PC-3 (cell line): ENCODE measurements at regions not wholly inside any gene's neighbourhood (a gene's known extent, or its start where the extent isn't known, plus 50 kb on each side); places are given as distances from the start of the nearest gene placed in this dataset.
"Not testable (repeated sequence)": the region's sequence is repeated elsewhere in the genome, so short reads cannot be mapped to it uniquely, and the experiment has no call there.

Experiments used
- ATAC-seq: fragments of 200-7000 bp; cut with Tn5 transposase; 2 replicates; pipeline ENCODE4 v1.9.1; 2020; ENCODE audit warnings: mild to moderate bottlenecking, moderate library complexity
- BruUV-seq: library from RNA; stranded (reverse); fragments of 400-500 nt; replicated peaks from 2 replicates; lab custom pipeline; 2021; lab: Mats Ljungman, UMichigan
- CTCF ChIA-PET: fragments of 300-600 bp; sonication (Branson Sonifier 250); formaldehyde crosslinking; loops from one replicate; lab custom pipeline; 2022; ENCODE audit warnings: antibody characterized with exemption; lab: Charles Lee
- POLR2A ChIA-PET: fragments of 300-600 bp; sonication (Branson Sonifier 250); formaldehyde crosslinking; loops from one replicate; lab custom pipeline; 2022; ENCODE audit warnings: antibody characterized with exemption; ENCODE audit not compliant: unreplicated experiment; lab: Charles Lee
- DNase-seq: peaks from one replicate; pipeline ENCODE4 v3.0.0-alpha.2; 2015
- H2AFZ ChIP-seq: fragments of 300-600 bp; sonication (generic); 2 replicates; pipeline ENCODE4 v1.6.0; 2016; ENCODE audit warnings: antibody characterized with exemption, low read length
- H3F3A ChIP-seq: fragments of 300-600 bp; sonication (generic); one replicate; pipeline ENCODE4 v1.6.0; 2017; ENCODE audit warnings: antibody characterized with exemption, low read length, control low read depth, mild to moderate bottlenecking; ENCODE audit not compliant: unreplicated experiment
- H3K27ac ChIP-seq: fragments of 300-600 bp; sonication (generic); 2 replicates; pipeline ENCODE4 v1.5.1; 2016; ENCODE audit warnings: mild to moderate bottlenecking, low read length
- H3K27me3 ChIP-seq: fragments of 300-600 bp; sonication (generic); 2 replicates; pipeline ENCODE4 v1.6.1; 2016; ENCODE audit warnings: low read length, mixed read lengths
- H3K36me3 ChIP-seq: fragments of 300-600 bp; sonication (generic); 2 replicates; pipeline ENCODE4 v1.6.1; 2016; ENCODE audit warnings: low read depth, mixed run types, low read length, mixed read lengths
- H3K4me1 ChIP-seq: fragments of 300-600 bp; sonication (generic); 2 replicates; pipeline ENCODE4 v1.5.1; 2016; ENCODE audit warnings: low read length; ENCODE audit not compliant: insufficient read depth
- H3K4me2 ChIP-seq: fragments of 300-600 bp; sonication (generic); 2 replicates; pipeline ENCODE4 v1.6.0; 2016; ENCODE audit warnings: low read length
- H3K4me3 ChIP-seq: fragments of 300-600 bp; sonication (generic); 2 replicates; pipeline ENCODE4 v1.5.1; 2016; ENCODE audit warnings: mild to moderate bottlenecking, low read length, mixed read lengths
- H3K79me2 ChIP-seq: fragments of 300-600 bp; sonication (generic); 2 replicates; pipeline ENCODE4 v1.6.1; 2017; ENCODE audit warnings: low read length, mixed read lengths
- H3K9ac ChIP-seq: fragments of 300-600 bp; sonication (generic); 2 replicates; pipeline ENCODE4 v1.6.0; 2016; ENCODE audit warnings: mild to moderate bottlenecking, low read length
- H3K9me2 ChIP-seq: fragments of 300-600 bp; sonication (generic); replicated peaks from 2 replicates; pipeline ENCODE4 v1.6.1; 2016; ENCODE audit warnings: mixed run types, low read length, mixed read lengths
- H3K9me3 ChIP-seq: fragments of 300-600 bp; sonication (generic); 2 replicates; pipeline ENCODE4 v1.6.1; 2016; ENCODE audit warnings: low read length, mixed read lengths
- H4K20me1 ChIP-seq: fragments of 300-600 bp; sonication (generic); 2 replicates; pipeline ENCODE4 v1.6.1; 2016; ENCODE audit warnings: low read length, mixed read lengths
- CTCF ChIP-seq: fragments of 300-600 bp; sonication (generic); conservative IDR thresholded peaks from 2 replicates; pipeline ENCODE4 v1.5.1; 2017; ENCODE audit warnings: antibody characterized with exemption, low read depth, mild to moderate bottlenecking, low read length
- EZH2 ChIP-seq: fragments of 300-600 bp; sonication (generic); IDR thresholded peaks from one replicate; pipeline ENCODE4 v1.6.1; 2017; ENCODE audit warnings: antibody characterized with exemption, mild to moderate bottlenecking, low read length; ENCODE audit not compliant: unreplicated experiment
- EZH2phosphoT487 ChIP-seq: fragments of 300-600 bp; sonication (generic); IDR thresholded peaks from 2 replicates; pipeline ENCODE4 v1.6.1; 2018; ENCODE audit warnings: mild to moderate bottlenecking, antibody characterized with exemption, low read length, borderline replicate concordance
- intact Hi-C: fragments of 100-400 bp; cut with micrococcal nuclease; formaldehyde crosslinking; loops from 2 replicates; pipeline ENCODE4 v1.9.0; 2023

DNA sequence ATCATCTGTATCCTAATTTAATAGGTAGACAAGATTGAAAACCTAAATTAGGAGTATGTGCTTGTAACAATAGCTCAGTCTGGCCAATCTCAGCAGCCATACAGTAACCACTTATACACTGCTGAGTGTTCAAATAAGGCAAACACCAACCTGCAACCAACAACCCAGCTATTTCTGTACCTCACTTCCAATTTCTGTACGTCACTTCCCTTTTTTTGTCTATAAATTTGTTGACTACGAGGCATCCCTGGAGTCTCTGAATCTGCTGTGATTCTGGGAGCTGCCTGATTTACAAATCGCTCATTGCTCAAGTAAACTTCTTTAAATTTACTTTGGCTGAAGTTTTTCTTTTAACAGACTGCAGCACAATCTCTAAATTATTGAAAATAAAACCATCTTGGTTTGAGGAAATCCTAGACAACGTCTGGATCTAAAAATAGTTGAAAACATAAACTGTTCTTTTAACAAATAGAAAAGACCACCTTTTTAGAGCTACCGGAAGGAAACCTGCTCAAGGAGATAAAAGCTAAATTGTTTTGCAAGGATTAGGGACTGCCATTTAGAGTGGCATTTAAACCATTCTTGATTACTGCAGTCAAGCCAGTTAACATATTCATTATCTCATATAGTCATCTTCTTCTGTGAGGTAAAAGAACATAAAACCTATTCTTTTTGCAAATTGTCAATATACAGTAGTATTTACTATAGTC lies 778.1 kb downstream of the SH3BGRL start:
- no peaks in the 10 kb centered on the region for H4K20me1 ChIP-seq
- CTCF ChIA-PET = no interaction called here
- no peak for ATAC-seq

DNA sequence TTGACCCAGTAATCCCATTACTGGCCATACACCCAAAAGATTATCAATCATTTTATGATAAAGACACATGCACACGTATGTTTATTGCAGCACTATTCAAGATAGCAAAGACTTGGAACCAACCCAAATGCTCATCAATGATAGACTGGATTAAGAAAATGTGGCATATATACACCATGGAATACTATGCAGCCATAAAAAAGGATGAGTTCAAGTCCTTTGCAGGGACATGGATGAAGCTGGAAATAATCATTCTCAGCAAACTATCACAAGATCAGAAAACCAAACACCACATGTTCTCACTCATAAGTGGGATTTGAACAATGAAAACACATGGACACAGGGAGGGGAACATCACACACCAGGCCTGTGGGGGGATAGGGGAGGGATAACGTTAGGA lies 785.3 kb downstream of the SH3BGRL start:
- H3K9me3 ChIP-seq, H3K4me1 ChIP-seq, H3F3A ChIP-seq, H3K9me2 ChIP-seq, H4K20me1 ChIP-seq, H2AFZ ChIP-seq, H3K79me2 ChIP-seq, POLR2A ChIA-PET, H3K36me3 ChIP-seq, intact Hi-C loops, H3K27me3 ChIP-seq, DNase-seq, H3K27ac ChIP-seq, CTCF ChIA-PET, H3K4me3 ChIP-seq, H3K9ac ChIP-seq, H3K4me2 ChIP-seq, ATAC-seq, BruUV-seq: not testable (repeated sequence)

More for the DNA sequence above, 778.1 kb downstream of the SH3BGRL start:
- no peak for DNase-seq
- H3K27ac ChIP-seq = no peak overlapping the region
- H3K4me2 ChIP-seq = no peak overlapping the region
- TF ChIP-seq EZH2 (no peak), EZH2phosphoT487 (no peak), CTCF (no peak)
- H3K79me2 ChIP-seq = no peaks in the 10 kb centered on the region
- POLR2A ChIA-PET = no interaction called here
- H3K9me3 ChIP-seq = no peaks in the 10 kb centered on the region
- no peaks in the 10 kb centered on the region for H3K4me1 ChIP-seq
- no peaks in the 10 kb centered on the region for H3K36me3 ChIP-seq
- BruUV-seq = no TSS peak
- intact Hi-C loops = no loop called here
- no peaks in the 10 kb centered on the region for H3K27me3 ChIP-seq
- H2AFZ ChIP-seq = no peak overlapping the region
- H3K4me3 ChIP-seq = no peak overlapping the region
- no peaks in the 10 kb centered on the region for H3F3A ChIP-seq
- no peaks in the 10 kb centered on the region for H3K9me2 ChIP-seq
- no peak overlapping the region for H3K9ac ChIP-seq

- H3K9me3 ChIP-seq = no peaks in the 10 kb centered on the region
- no peak overlapping the region for H3K27ac ChIP-seq
- no peaks in the 10 kb centered on the region for H4K20me1 ChIP-seq
- intact Hi-C loops = no loop called here
- ChIA-PET POLR2A (no interaction called here), CTCF (no interaction called here)
- H3K4me3 ChIP-seq = no peak overlapping the region
- no peak for ATAC-seq
- BruUV-seq = no TSS peak
- no peaks in the 10 kb centered on the region for H3F3A ChIP-seq
- H2AFZ ChIP-seq = no peak overlapping the region
- H3K4me1 ChIP-seq = no peaks in the 10 kb centered on the region
- TF ChIP-seq EZH2phosphoT487 = no peak
- no peak for TF ChIP-seq EZH2
- TF ChIP-seq CTCF = no peak
- H3K9me2 ChIP-seq = no peaks in the 10 kb centered on the region
- no peaks in the 10 kb centered on the region for H3K36me3 ChIP-seq
- no peaks in the 10 kb centered on the region for H3K27me3 ChIP-seq
- DNase-seq = no peak
- no peak overlapping the region for H3K9ac ChIP-seq
- H3K79me2 ChIP-seq = no peaks in the 10 kb centered on the region
- no peak overlapping the region for H3K4me2 ChIP-seq
These were observed 794.3 kb downstream of the SH3BGRL start for GRCh38 chrX:81996166-81996565.
